ENCODE measurements at regions not wholly inside any gene's neighbourhood (a gene's known extent, or its start where the extent isn't known, plus 50 kb on each side); places are given as distances from the start of the nearest gene placed in this dataset.

- H3K4me3 Mint-ChIP-seq (ENCODE audit: unreplicated experiment) = no peak overlapping the region
Measured at GRCh38 chr3:154887869-154888268, 192.2 kb upstream of the MME start.

GRCh38 chr3:154886437-154886836 is 193.7 kb upstream of the MME start:
- peaks cover 1% of the 10 kb centered on the region for H3K4me1 Mint-ChIP-seq (ENCODE audit: unreplicated experiment)
- no peaks in the 10 kb centered on the region for H3K27me3 Mint-ChIP-seq (ENCODE audit: unreplicated experiment)
- TF ChIP-seq, protein P1, sequence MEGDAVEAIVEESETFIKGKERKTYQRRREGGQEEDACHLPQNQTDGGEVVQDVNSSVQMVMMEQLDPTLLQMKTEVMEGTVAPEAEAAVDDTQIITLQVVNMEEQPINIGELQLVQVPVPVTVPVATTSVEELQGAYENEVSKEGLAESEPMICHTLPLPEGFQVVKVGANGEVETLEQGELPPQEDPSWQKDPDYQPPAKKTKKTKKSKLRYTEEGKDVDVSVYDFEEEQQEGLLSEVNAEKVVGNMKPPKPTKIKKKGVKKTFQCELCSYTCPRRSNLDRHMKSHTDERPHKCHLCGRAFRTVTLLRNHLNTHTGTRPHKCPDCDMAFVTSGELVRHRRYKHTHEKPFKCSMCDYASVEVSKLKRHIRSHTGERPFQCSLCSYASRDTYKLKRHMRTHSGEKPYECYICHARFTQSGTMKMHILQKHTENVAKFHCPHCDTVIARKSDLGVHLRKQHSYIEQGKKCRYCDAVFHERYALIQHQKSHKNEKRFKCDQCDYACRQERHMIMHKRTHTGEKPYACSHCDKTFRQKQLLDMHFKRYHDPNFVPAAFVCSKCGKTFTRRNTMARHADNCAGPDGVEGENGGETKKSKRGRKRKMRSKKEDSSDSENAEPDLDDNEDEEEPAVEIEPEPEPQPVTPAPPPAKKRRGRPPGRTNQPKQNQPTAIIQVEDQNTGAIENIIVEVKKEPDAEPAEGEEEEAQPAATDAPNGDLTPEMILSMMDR (IDR thresholded peaks at IDR 0.05; ENCODE audit: unreplicated experiment) = no peak
- H3K27ac Mint-ChIP-seq (ENCODE audit: unreplicated experiment) = no peak overlapping the region
- no peaks in the 10 kb centered on the region for H3K36me3 Mint-ChIP-seq (ENCODE audit: low read depth, unreplicated experiment)
- no peak overlapping the region for H3K4me3 Mint-ChIP-seq (ENCODE audit: unreplicated experiment)
- peaks cover 4% of the 10 kb centered on the region for H3K9me3 Mint-ChIP-seq (ENCODE audit: unreplicated experiment)
- no peak for DNase-seq (ENCODE audit: low spot score)

More at GRCh38 chr3:154887869-154888268, 192.2 kb upstream of the MME start:
- no peak overlapping the region for H3K27ac Mint-ChIP-seq (ENCODE audit: unreplicated experiment)
- H3K9me3 Mint-ChIP-seq (ENCODE audit: unreplicated experiment) = peaks cover 4% of the 10 kb centered on the region
- DNase-seq (ENCODE audit: low spot score) = no peak
- TF ChIP-seq, protein P1 (IDR thresholded peaks at IDR 0.05; ENCODE audit: unreplicated experiment) = no peak
- H3K27me3 Mint-ChIP-seq (ENCODE audit: unreplicated experiment) = no peaks in the 10 kb centered on the region
- H3K4me1 Mint-ChIP-seq (ENCODE audit: unreplicated experiment) = peaks cover 7% of the 10 kb centered on the region
- no peaks in the 10 kb centered on the region for H3K36me3 Mint-ChIP-seq (ENCODE audit: low read depth, unreplicated experiment)

DNA sequence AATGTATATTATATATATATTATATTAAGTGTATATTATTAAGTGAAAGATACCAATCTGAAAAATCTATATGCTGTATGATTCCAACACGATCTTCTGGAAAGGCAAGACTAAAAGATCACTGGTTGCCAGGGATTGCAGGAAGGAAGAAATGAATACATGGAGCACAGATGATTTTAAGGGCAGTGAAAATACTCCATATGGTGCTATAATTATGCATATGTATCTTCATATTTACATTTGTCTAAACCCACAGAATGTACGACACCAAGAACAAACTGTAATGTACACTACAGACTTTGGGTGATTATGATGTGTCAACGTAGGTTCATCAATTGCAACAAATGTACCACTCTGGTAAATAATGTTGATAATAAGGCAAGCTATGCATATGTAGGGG is 194.7 kb upstream of the MME start:
- Mint-ChIP-seq H3K27ac (ENCODE audit: unreplicated experiment) (no peak overlapping the region), H3K4me3 (ENCODE audit: unreplicated experiment) (no peak overlapping the region), H3K27me3 (ENCODE audit: unreplicated experiment) (no peaks in the 10 kb centered on the region), H3K36me3 (ENCODE audit: low read depth, unreplicated experiment) (no peaks in the 10 kb centered on the region), H3K4me1 (ENCODE audit: unreplicated experiment) (no peaks in the 10 kb centered on the region), H3K9me3 (ENCODE audit: unreplicated experiment) (peaks cover 4% of the 10 kb centered on the region)
- TF ChIP-seq, protein P1 (IDR thresholded peaks at IDR 0.05; ENCODE audit: unreplicated experiment) = no peak
- no peak for DNase-seq (ENCODE audit: low spot score)

- no peaks in the 10 kb centered on the region for H3K36me3 Mint-ChIP-seq (ENCODE audit: low read depth, unreplicated experiment)
- H3K4me1 Mint-ChIP-seq (ENCODE audit: unreplicated experiment) = no peaks in the 10 kb centered on the region
- H3K9me3 Mint-ChIP-seq (ENCODE audit: unreplicated experiment) = peaks cover 4% of the 10 kb centered on the region
- H3K27ac Mint-ChIP-seq (ENCODE audit: unreplicated experiment) = no peak overlapping the region
- no peak for DNase-seq (ENCODE audit: low spot score)
- no peaks in the 10 kb centered on the region for H3K27me3 Mint-ChIP-seq (ENCODE audit: unreplicated experiment)
- TF ChIP-seq, protein P1 (IDR thresholded peaks at IDR 0.05; ENCODE audit: unreplicated experiment) = no peak
- no peak overlapping the region for H3K4me3 Mint-ChIP-seq (ENCODE audit: unreplicated experiment)
Measured at GRCh38 chr3:154884952-154885351, 195.2 kb upstream of the MME start.

GRCh38 chr3:154875142-154875541 is 205.0 kb upstream of the MME start:
- H3K4me1 Mint-ChIP-seq (ENCODE audit: unreplicated experiment) = no peaks in the 10 kb centered on the region
- no peak for DNase-seq (ENCODE audit: low spot score)

More at GRCh38 chr3:154875142-154875541, 205.0 kb upstream of the MME start:
- peaks cover 2% of the 10 kb centered on the region for H3K27me3 Mint-ChIP-seq (ENCODE audit: unreplicated experiment)
- H3K9me3 Mint-ChIP-seq (ENCODE audit: unreplicated experiment) = peaks cover 3% of the 10 kb centered on the region
- TF ChIP-seq, protein P1 (IDR thresholded peaks at IDR 0.05; ENCODE audit: unreplicated experiment) = no peak
- H3K27ac Mint-ChIP-seq (ENCODE audit: unreplicated experiment) = no peak overlapping the region
- H3K36me3 Mint-ChIP-seq (ENCODE audit: low read depth, unreplicated experiment) = no peaks in the 10 kb centered on the region
- H3K4me3 Mint-ChIP-seq (ENCODE audit: unreplicated experiment) = no peak overlapping the region

Data from endothelial cell (in vitro differentiated cells).